ENCODE measurements at regions not wholly inside any gene's neighbourhood (a gene's known extent, or its start where the extent isn't known, plus 50 kb on each side); places are given as distances from the start of the nearest gene placed in this dataset.
"Not testable (repeated sequence)": the region's sequence is repeated elsewhere in the genome, so short reads cannot be mapped to it uniquely, and the experiment has no call there.

DNA sequence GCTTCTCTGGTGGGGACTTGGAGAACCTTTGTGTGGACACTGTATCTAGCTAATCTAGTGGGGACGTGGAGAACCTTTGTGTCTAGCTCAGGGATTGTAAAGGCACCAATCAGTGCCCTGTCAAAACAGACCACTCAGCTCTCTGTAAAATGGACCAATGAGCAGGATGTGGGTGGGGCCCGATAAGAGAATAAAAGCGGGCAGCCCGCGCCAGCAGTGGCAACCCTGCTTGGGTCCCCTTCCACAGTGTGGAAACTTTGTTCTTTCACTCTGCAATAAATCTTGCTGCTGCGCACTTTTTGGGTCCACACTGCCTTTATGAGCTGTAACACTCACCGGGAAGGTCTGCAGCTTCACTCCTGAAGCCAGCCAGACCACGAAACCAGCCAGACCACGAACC lies 365.4 kb downstream of the DNAH5 start:
- not testable (repeated sequence) for TF ChIP-seq POLR2A (IDR thresholded peaks at IDR 0.05; ENCODE audit: low read length); GATA1 (IDR thresholded peaks at IDR 0.05; ENCODE audit: low read depth, low read length)
